Inferior parietal cortex (tissue), 1 donor: ENCODE measurements at regions not wholly inside any gene's neighbourhood (a gene's known extent, or its start where the extent isn't known, plus 50 kb on each side); places are given as distances from the start of the nearest gene placed in this dataset.
A peak's percentile ranks its signal among the peaks of the same experiment; 100 is the strongest.
"Not testable (repeated sequence)": the region's sequence is repeated elsewhere in the genome, so short reads cannot be mapped to it uniquely, and the experiment has no call there.

Source experiments
- DNase-seq: peaks from one replicate; pipeline ENCODE4 v3.0.0-alpha.2; 2016; ENCODE audit errors: extremely low spot score

DNA sequence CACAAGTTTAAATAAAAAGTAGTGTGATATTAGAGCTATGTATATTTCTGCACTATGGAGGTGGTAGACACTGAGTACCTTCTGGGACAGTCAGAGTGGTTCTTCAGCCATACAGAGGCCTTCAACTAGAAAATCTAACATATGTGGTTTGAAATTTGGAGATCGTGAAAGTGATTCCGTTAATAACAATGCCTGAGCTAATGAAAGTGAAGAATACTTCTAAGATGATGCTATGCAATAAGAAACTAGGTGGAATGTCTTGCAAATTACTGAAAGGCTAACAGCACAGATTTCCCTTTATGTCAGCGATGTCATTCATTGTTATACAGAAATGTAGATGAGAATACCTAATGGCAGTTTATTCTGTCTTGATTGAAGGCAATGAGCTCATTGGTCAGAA lies 1984.7 kb upstream of the RAG2 start:
- DNase-seq: no peak

DNA sequence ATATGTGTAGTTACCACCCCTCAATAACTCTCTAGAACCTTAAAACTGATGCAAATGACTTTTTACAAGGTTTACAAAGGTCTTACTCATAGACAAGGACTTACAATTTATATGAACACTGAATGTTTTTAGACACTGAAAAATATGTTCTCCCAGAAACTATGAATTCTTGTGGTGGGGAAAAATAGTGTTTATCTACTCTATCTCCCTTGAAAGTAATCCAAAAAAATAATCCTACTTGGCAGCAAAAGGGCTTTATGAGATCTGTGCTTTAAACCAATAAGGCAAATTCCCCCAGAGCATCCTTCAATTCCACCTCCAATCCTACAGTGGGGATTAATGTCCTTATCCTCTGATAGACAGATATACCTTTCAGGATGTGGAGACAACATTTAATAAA lies 1984.1 kb upstream of the RAG2 start:
- no peak for DNase-seq

DNA sequence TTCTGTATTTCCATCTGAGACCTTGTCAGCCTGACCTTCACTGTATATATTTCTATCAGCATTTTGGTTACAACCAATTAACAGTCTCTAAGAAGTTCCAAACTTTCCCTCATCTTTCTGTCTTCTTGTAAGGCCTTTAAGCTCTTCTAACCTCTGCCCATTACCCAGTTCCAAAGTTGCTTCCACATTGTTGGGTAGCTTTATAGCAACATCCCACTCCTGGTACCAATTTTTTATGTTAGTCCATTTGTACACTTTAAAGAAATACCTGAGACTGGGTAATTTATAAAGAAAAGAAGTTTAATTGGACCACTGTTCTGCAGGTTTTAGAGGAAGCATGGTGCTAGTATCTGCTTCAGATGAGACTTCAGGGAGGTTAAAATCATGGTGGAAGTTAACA lies 1979.7 kb upstream of the RAG2 start:
- no peak for DNase-seq

DNA sequence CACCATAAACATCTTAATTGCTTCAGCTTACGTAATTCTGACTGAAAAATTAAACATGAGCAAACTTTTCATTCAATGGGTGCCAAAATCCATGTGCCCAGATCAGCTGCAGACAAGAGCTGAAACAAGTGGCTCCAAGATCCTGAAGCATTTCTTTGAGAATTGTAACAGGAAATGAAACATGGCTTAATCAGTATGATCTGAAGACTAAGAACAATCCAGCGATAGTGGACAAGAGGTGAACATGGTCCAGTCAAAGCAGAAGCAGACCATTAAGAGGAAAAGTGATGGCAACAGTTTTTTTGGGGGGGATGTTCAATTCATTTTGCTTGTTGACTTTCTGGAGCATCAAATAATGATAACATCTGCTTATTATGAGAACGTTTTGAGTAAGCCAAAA lies 1964.5 kb upstream of the RAG2 start:
- DNase-seq: no peak

DNA sequence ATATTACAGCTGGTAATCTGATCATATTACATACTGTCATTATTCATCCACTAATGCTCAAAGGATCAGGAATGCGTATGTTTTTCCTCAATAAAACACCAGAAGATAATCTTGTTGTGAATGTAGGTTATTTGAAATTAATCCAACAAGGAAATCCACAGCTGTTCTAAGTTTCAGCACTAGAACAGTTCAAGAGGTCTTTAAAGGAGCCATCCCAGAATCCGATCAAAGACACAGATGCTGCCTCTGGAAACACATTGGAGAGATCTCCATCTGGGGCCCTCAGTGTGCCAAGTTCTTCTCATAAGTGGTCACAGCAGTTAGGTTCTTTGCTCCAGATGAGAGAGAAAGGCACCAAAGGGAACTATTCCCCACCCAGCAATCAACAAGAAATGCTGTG lies 1955.1 kb upstream of the RAG2 start:
- DNase-seq: no peak

DNA sequence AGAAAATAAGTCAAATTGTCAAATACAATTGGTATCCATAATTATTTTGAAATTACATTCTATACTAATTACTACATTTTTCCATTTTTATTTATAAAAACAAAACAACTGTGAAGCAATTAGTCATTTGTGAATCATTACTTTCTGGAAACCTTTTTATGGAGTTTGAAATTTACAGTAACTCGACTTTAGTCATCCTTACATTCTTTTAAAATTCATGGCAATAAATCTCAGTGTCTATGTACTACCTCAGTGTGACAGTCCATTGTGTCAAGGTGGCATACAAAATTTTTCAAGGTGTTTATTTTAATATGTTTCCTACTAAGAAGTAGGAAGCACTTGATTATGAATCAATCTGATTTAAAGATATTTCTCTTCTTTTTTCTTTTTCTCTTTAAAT lies 1949.4 kb upstream of the RAG2 start:
- DNase-seq: no peak

DNA sequence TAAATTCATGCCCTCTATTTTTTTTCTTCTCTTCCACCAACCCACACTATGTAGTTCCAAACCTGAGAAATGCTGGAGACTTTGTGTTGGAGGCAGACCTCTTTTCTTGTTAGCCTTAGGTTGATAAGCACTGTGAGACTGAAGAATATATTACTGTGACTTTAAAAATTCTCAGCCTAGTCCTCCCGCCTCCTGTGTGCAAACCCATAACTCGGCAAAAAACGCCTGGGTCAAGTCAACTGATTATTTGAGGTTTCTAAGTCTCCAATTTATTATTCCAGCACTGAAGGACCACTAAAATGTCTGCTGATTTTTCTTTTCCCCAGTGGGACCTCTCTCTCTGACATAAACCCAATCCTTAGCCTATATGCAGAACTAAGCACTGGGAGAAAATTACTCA lies 1946.0 kb upstream of the RAG2 start:
- DNase-seq: no peak

DNA sequence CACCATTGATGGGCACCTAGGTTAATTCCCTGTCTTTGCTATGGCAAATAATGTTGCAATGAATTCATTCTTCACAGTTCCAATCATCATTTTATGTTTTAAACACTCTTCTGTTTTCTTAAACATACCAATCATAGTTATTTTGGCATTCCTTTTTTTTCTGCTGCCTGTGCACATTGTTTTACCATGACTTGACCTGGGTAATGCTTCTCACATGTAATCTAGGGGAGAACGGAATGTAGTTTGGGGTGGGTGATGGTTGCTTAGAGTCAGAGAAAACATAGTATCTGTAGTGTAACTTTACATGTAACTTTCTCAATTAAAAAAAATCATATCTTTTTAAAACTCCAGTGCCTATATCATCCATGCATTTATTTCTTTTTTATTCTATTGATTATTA lies 1945.3 kb upstream of the RAG2 start:
- DNase-seq: no peak

DNA sequence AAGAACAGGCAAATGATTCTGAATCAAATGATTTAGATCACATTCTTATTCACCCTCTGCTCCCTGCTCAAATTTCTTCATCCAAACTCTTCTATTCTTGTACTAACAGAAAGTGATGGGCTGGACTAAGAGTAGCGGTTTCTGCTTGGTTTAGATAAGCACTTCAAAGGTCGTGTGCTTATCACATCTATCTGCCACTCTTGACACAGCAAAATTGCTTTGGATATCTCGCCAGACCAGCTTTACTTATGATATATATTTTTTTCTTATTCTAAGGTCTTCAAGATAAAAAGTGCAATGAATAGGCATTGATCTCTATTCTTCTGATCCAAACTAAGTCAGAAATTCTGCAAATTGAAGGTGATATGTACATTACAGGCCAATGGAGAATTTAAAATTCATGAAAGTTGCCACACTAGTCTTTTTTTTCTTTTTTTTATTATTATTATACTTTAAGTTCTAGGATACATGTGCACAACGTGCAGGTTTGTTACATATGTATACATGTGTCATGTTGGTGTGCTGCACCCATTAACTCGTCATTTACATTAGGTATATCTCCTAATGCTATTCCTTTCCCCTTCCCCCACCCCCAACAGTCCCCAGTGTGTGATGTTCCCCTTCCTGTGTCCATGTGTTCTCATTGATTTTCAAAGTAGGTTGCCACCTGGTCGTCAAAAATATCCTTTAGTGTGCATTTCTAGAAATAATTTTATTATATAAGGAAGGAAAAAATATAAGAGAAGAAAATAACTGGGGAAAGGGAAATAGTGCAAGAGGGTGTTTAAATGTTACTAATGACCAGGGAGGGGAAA lies 1941.0 kb upstream of the RAG2 start:
- peak; percentile 16 for DNase-seq

DNA sequence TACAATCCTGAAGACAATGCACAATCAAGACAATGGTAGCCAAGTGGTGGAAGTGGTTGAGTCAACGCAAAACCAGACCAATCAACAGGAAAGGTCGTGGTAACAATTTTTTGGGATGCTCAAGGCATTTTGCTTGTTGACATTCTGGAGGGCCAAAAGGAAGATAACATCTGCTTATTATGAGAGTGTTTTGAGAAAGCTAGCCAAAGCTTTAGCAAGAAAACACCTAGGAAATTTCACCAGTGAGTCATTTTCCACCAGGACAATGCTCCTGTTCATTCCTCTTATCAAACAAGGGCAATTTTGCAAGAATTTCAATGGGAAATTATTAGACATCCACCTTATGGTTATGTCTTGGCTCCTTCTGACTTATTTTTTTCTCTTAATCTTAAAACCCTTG lies 1932.2 kb upstream of the RAG2 start:
- DNase-seq: no peak

DNA sequence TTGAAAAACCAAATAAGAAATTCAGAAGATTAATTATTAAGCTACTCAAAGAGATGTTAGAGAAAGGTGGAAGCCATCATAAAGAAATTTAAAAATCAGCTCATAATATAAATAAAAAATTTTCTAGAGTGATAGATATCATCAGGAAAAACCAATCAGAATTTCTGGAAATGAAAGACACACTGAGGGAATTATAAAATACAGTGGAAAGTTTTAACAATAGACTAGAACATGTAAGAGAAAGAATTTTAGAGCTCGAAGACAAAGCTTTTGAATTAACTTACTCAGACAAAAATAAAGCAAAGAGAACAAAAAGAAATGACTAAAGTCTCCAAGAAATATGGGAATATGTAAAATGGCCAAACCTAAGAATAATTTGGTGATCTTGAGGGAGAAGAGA lies 1926.9 kb upstream of the RAG2 start:
- DNase-seq: no peak

DNA sequence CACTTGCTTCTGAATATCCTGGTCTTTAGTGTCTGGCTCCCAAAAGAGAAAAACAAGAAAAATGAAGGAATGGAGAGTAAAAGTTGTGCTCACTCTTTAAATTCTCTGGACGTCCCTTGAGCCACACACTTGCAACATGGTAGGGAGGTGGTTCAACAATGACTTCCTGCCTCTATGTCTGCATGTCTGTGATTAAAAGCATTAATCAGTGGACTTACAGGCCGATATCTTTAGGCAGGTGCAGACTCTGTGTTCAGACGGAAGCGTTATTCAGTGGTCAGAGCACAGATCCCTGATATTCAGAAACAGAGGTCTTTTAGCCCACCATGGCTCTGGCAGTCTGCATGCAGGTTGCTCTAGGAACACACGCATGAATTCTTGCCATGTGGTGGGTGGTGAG lies 1920.0 kb upstream of the RAG2 start:
- no peak for DNase-seq

DNA sequence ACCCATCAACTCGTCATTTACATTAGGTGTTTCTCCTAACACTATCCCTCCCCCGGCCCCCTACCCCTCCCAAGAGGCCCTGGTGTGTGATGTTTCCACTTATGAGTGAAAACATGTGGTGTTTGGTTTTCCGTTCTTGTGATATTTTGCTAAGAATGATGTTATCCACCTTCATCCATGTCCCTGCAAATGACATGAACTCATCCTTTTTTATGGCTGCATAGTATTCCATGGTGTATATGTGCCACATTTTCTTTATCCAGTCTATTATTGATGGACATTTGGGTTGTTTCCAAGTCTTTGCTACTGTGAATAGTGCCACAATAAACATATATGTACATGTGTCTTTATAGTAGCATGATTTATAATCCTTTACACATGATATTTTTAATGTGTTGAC lies 1914.8 kb upstream of the RAG2 start:
- DNase-seq: not testable (repeated sequence)

DNA sequence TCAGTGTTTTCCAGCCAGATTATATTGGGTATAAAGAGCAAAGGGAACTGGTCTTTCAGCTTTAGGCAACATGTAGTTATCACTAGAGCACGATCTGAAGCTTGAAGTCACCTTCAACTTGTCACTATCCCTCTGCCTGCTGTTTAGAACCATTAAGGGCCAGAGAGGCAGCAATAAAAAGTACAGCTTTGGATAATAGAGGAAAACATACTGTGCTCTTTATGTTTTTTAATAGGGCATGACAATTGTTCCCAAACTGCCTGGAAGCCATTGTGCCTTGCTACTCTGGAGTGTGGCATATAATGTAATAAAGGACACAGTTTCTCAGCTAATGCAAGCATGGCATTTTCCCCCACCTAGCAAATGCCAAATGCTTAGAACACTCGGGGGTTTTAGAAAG lies 1912.0 kb upstream of the RAG2 start:
- no peak for DNase-seq

DNA sequence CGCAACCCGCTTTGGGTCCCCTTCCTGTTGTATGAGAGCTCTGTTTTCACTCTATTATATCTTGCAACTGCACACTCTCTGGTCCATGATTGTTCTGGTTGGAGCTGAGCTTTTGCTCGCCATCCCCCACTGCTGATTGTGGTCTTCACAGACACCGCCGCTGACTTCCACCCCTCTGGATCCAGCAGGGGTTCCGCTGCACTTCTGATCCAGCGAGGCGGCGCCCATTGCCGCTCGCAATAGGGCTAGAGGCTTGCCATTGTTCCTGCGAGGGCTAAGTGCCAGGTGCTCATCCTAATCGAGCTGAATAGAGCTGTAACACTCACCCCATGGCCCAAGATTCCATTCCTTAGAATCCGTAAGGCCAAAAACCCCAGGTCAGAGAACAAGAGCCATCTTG lies 1905.8 kb upstream of the RAG2 start:
- no peak for DNase-seq

DNA sequence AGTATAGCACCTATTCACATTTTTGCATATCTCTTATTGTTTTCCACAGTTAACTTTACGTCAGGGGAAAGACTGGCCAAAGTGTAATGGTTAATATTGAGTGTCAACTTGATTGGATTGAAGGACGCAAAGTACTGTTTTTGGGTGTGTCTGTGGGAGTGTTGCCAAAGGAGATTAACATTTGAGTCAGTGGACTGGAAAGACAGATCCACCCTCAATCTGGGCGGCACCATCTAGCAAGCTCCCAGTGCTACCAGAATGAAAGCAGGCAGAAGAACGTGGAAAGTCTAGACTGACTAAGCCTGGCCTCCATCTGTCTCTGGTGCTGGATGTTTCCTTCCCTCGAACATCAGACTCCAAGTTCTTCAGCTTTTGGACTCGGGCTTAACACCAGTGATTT lies 1900.7 kb upstream of the RAG2 start:
- no peak for DNase-seq

DNA sequence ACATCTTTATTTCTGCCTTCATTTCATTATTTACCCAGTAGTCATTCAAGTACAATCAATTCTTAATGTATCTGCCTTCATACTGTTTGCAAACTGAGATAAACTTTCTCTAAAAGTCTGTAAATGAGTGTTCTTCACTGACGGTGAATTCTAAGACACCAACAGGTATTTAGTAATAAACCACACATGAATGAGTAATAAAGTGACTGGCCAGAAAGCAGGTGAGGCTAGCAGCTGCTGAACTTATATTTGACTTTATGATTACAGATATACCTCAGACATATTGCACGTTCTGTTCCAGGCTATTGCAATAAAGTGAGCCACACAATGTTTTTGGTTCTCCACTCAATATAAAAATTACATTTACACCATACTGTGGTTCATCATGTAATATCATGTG lies 1894.0 kb upstream of the RAG2 start:
- no peak for DNase-seq

DNA sequence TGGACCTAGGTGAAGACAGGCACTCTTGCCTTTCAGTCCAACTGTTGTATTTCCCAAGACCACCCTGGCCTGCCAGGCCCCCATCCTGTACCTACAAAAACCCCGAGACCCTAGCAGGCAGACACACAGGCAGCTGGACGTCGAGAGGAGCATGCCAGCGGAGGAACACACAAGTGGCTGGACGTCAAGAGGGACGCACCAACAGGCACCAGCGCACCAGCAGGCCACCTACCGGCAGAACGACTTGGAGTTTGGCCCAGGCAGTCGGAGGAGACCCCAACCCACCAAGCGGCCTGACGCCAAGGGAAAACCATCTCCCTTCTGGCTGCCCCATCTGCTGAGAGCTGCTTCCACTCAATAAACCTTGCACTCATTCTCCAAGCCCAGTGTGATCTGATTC lies 1883.4 kb upstream of the RAG2 start:
- DNase-seq: no peak

DNA sequence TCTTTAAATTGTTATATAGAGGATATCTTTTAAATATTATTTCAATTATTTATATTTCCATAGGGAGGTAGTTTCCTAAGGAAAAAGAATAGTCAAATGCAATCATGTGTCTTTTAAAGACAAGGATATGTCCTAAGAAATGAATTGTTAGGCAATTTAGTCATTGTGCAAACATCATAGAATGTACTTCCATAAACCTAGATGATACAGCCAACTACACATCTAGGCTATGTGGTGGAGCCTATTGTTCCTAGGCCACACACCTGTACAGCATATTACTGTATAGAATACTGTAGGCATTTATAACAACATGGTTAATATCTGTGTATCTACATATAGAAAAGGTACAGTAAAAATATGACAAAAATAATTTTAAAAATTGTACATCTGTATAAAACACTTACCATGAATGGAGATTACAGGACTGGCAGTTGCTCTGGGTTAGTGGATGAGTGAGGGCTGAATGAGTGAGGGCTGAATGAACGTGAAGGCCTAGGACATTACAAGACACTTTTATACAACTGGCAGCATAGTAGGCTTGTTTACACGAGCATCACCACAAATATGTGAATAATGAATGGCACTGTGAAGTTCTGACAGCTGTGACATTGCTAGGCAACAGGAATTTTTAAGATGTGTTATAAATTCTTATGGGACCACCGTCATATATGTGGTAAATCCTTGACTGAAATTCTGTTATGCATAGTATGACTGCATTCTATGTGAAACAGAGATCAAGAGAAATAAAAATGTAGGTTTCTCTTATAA lies 1879.0 kb upstream of the RAG2 start:
- DNase-seq: no peak

DNA sequence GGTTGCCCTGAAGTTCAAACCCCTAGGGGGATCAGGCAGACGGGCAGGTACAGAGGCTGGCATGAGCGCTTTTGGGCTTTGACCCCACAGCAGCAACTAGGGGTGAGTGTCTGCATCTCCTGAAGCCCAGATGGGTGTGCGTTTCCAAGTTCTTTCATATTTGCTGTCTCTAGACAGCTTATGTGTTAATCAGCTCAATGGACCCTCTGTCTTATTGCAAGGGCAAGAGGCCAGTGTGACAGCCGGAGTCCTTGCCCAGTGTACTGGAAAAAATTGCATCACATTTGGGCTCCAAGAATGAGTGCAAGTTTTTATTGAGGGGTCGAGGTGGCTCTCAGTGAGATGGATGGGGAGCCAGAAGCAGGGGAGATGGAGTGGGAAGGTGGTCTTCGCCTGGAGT lies 1863.7 kb upstream of the RAG2 start:
- no peak for DNase-seq

DNA sequence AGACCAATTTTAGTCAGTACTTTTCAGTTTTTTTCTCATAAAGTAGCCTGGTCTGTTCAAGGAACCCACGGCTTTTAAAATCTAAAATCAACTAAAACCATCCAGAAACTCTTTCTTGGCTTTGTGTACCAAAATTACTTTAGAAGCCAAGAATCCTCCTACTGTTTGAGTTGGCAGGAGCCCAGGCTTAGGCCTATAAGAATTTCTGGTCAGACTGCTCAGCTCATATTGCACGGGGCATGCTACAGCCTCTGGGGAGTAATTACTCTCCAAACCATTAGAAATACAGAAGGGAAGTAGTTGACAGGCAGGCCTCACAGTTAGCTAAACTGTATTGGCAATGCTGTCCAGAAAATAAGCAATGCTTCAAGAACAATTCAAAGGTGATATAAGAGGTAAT lies 1862.9 kb upstream of the RAG2 start:
- DNase-seq: peak; percentile 9

DNA sequence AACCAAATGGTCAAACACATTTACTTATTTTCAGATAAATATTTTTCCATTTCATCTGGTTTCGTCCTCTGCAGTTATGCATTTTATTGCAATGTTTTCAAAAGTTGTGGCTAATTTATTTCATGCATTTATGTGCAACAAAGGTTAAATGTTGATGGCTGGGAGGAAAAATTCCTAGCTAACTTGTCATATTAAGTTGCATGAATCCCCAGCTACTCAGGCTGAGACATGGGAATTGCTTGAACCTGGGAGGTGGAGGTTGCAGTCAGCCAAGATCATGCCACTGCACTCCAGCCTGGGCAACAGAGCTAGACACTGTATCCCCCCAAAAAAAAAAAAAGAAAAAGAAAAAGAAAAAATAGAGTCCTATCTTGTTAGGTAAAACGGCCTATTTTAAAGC lies 1862.4 kb upstream of the RAG2 start:
- DNase-seq: no peak

DNA sequence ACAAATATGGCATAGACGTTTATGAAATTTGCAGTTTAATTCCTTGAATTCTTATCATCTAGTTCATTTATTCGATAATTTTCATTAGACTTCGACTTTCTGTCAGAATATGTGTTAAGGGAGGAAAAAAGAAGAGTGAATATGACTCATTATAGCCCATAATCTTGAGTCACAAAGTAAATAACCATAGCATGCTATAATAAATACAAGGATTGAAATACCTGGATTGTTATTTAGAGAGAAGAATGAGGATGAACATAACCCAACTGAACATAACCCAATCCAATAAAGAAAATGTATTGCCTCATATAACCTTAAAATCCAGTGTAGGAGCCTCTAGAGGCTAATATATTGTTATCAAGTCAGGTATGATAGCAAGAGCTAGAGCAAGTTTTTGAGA lies 1858.3 kb upstream of the RAG2 start:
- DNase-seq: no peak

DNA sequence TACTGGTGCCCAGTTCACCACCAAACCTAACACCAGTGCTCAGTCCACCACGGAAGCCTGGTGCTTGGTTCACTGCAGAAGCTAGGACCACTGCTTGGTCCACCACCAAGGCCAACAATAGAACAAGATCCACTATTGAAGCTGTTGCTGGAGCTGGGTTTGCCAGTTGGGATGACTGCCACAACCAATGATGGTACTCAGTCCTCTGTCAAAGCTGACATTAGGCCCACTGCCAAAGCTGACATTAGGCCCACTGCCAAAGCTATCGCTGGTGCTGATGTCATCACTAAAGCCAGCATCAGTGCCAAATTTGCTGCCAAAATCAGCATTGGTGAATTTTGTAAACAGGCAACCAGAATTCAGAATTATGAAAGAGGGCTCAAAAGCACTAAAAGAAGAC lies 1850.2 kb upstream of the RAG2 start:
- DNase-seq: no peak
